GM19395 (cell line): ENCODE measurements at regions not wholly inside any gene's neighbourhood (a gene's known extent, or its start where the extent isn't known, plus 50 kb on each side); places are given as distances from the start of the nearest gene placed in this dataset.

Experiments used
- ATAC-seq: cut with Tn5 transposase; IDR thresholded peaks from one replicate; pipeline ENCODE4 v1.9.1; 2021; ENCODE audit warnings: mild to moderate bottlenecking, moderate library complexity; ENCODE audit not compliant: unreplicated experiment

DNA sequence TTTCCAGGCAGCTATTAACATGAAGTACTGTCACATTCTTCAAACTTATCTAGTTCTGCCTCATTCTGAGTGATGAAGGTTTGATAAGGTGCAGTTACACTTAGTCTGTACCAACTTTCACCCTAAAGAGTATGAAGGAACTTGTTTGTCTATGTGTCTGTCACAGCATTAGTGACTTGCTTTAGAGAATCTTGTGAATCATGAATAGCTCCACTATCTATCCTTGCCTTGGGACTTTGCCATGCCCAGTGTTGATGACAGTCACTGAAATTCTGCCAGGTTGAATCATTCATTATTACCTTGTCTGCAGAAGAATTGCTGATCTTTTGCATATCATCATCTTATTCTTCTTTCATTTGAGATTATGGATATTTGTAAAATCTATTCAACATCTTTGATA, 50.9 kb upstream of the A1CF start:
- no peak for ATAC-seq

DNA sequence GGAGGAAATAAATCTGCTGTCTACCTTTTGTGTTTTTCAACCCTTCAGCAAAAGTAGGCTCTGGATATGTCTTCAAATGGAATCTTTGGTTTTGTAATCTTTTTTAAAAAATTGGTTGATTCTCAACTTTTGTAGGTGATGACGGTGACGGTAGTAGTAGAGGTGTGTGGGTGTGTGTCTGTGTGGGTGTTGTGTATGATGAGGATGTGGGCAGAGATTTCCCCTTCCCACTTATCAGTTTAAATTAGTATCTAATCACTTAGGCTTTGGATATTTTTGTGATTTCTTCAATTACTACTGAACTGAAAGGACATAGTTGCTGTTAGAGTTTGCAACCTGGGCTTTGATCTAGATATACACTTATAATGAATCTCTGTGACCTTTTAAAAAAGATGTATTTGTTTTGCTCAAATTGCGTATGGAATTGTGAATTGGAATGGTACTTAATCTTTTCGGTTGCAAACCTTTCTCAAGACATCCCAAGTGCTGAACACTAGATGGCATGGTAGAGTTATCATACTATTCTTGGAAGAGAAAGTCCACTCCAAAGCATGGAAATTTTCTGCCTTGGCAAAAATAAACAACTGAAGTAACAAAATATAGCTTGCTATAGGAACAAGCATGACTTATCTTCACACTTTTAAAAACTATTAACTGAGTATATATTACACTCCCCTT, 51.9 kb upstream of the A1CF start:
- ATAC-seq: no peak

DNA sequence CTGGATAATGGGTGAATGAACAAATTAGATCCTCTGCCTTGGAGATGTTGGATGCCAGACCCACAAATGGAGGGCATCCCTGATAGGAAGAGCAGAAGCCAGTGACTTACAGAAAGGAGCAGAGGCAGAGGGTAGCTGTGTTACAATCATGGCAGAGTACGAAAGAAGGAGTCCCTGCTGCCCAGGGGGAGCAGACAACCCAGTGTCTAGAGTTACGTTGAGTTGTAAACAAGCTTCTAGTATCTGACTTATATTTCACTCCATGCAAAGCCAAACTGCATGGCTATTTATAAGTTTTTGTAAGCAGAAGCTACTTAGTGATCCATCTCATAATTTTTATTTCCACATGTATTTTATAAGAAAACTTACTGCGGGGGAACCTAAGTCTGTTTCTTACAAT, 56.2 kb upstream of the A1CF start:
- no peak for ATAC-seq

DNA sequence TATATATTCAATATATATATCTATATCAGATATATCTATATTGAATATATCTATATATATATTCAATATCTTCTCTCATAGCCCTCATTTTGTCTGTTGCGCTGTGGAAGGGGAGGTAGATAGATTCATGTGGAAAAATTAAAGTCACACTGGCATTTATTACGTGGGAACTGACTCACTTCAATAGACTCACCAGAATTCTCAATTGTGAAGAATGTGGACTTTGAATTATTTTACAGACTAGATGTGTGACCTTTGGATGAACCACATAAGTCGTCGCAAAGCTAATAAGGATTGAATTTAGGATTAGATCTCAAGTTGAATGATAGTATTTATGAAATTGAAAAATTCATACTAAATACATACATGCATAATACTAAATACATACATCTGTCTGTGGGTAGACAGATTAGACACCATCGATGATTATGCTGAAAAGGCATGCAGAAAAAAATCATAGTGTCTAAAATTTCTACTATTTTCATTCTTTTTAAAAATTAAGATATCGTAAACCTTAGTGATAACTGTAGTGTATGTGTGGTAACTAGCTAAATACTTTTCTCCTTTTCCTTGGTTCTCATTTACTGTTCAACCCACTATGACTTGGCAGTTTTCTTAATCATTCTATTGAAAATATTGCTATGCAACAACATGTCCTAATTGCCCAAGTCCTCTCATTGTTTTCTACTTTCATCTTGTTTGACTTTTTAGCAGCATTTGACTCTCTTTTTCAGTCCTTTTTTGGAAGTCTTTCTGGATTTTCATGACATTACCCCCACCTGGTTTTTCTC, 61.8 kb upstream of the A1CF start:
- no peak for ATAC-seq

DNA sequence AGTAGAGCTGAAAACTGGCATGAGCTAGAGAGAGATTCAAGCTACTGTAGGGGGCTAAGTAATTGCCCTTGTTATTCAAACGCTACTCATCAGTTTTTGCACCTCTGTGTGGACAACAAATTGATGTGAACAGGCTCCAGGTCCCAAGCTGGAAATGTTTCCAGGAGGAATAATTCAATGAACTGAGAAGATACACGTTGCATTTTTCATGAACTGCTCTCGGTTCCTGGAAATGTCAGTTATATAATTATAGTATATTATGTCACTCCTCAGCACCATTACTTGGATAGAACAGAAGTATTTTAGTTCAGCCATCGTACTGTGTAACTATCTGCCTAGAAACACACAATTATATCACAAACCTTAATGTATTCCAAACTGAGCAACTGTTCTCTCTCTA, 65.9 kb upstream of the A1CF start:
- no peak for ATAC-seq

DNA sequence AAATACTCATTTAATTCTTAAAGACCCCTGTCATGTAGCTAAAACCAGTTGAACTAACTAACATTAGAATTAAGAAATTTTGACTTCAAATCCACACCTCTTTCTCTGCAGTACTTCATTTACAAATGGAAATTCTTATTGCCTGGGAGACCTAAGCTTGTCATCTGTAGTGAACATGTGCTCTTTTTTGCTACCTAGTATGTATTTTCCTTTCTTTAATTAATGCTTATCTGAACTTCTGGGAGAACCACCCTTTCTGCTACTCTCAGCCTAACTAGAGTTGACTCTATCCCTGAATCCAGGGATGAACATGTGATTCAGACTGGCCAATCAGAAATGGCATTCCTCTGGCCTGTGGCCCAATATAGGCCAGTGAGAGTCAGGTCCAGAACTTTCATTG, 75.9 kb upstream of the A1CF start:
- no peak for ATAC-seq

DNA sequence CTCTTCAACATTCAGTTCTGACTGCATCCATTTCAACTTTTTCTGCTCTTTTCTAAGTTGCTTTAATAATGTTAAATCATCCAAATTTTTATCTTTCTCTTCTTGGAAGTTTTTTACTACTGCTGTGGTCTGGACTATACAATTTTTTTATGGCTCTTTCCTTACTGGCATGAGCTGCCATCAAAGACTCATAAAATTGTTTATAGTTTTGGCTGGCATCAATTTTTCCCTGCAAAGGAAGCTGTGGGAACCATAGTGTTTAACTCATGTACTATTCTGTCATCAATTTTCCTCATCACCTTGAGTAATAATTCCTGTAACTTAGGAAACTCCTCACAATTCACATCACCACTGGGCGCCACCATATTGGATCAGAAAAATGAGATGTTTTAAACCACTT, 77.6 kb upstream of the A1CF start:
- ATAC-seq: no peak

DNA sequence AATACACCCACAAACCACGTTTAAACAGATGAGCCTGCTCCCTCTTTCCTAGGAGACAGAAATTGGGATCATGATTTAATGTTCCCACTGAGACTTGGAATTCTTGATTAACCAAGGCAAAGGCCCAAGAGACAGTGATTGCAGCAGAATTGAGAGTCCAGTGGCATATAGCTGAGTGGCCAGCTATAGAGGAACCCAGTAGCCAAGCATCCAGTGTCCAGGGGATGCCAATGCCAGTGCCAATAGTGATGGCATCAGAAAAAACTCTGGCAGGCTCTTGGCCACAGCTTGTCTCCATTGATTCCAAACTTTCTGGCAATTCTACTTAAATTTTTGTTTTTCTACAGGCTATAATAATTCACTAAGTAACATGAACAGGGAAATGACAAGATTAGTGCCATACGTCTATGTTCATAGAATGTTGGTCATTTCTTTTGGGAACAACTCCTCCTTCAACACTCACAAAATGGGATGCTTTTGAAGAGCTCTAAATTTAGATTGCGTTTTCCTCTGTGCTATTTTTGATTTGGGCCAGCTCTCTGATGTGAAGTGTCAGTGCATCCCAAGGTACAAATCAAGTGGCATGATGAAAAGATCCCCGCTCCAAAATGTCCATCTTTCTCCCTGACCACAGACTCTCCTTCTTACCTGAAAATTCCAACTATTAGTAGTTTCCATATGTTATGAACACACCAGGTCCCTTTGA, 83.1 kb upstream of the A1CF start:
- no peak for ATAC-seq

DNA sequence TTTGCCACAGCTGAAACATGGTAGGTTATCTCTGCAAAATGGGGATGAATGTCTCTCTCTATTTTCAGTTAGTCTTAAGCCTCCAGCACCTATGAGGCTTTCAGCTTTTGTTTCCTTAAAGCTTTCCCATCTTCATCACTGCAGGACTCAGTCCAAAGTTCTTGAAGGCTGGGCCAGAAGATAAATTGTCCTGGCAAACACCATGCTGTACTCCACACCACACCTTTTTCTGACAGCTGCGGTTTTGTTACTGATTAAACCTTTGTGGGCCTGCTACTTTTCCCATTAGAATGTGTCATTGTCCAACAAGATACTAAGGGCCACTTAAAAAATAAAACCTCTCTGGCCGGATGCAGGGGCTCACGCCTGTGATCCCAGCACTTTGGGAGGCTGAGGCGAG, 87.2 kb upstream of the A1CF start:
- no peak for ATAC-seq

DNA sequence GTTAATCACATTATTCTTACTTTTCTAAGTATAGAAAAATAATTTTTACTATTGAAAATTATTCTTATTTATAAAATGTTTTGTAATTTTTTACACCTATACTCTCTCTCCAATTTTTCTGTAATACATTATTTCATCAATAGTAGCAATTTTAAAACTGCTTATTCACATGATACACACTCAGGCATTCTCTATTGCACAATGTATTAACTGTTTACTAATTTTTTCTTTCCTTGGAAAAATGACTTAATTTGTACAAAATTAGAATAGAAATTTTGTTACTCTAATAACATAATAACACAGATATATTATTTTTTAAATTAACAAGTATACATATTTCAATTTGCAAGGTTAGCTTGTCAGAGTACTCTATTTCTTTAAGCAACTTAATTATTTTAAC, 92.9 kb upstream of the PRKG1 start:
- ATAC-seq: no peak

DNA sequence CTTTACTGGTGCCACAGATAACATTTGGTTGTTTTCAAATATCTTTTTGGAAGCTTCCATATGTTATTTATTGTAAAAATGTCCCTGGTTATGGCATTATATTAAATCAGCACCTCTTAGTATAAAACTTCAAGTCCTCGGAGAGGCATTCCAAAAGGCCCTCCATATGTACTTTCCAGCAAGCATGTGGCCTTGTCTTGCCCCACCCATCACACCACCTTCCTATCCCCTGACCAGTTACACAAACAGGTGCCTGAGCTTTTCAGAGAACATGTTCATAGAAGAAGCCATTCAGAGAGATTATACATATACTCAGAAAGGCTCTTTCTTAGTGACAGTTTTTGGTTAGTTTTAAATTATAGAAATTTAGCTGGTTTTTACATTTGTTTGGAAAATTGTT, 92.4 kb upstream of the PRKG1 start:
- no peak for ATAC-seq

DNA sequence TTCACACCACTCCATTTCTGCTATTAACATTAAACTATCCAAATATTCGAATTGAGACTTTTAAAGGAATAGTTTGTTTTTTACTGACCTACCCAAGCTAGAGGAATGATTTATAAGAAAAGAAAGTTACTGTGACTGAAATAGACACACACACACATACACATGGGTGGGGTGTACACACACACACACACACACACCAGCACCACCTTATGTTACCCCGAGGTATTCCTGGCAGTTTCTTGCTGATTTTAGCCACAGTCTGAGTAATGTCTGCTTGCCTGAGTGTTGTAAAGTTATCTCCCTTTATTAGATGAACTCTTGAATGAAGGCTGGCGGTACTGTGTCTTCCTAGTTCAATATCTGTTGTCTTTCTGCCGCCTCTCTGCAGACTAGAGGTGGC, 91.3 kb upstream of the PRKG1 start:
- ATAC-seq: no peak

DNA sequence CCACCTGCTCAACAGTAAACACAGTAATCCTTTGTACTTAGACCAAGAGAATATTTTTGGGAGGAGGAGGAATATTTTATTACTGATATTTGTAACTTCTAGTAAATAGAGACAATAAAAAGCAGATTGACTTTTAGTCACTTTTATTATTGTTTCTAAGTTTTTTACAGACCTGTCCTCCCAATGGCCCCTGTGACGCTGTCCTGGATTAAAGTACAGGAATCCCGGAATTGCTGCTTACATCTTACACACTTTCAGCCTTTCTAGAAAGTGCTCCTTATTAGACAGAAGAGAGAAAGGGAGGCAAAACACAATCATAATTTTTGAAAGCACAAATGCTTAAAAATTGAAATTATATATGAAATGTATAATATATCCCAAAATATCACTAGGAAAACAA, 86.4 kb upstream of the PRKG1 start:
- ATAC-seq: no peak

DNA sequence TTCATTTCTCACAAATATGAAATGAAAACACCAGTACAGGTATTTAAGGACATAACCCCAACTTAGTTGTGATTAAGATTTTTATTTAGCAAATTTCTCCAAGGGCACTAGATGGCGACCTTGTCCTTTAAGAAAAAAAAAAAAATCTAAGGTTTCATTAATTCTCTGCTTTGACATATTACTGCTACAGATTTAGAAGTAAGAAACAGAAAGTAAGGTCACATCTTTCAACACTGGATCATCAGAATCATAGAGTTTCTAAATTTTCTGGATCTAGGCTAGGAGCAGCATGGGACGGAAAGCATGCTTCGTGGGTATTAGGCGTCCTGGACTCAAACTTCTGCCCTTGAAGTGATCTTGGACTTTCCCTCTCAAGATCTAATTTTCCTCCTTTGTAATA, 85.5 kb upstream of the PRKG1 start:
- no peak for ATAC-seq

DNA sequence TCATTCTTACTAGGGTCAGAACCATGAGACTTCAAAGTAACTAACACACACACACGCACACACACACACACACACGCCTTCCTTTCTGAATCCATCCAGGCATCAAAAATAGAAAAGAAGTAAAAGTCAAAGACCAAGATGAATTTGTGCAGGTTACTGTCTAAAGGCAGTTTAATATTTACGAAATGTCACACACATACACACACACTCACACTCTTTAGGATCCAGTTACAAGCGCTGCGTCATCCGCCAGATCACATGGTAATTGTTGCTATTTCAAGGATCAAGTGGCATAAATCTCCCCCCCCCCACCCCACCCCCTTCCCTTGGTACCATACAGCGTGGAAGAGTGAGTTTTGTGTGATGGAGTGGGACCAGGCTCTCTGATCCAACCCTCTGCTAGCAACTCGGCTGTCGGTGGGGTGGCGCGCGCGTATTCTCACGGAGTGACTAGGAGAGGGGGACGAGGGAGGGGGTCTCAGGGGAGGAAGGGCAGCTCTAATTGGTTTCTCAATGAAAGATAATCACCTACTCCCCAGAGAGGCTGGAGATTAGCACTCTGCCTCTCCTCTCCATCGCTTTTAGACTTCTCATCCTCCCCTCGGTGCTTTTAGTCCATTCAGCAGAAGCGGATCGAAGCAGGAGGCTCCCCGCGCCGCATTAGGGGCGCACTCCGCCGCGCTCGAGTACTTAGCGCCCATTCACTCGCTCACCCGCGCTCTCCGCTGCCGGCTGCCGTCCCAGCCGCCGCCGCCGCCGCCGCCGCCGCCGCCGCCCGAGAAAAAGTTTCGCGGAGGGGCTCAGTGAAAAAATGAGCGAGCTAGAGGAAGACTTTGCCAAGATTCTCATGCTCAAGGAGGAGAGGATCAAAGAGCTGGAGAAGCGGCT, 83.5 kb upstream of the PRKG1 start:
- ATAC-seq: no peak

DNA sequence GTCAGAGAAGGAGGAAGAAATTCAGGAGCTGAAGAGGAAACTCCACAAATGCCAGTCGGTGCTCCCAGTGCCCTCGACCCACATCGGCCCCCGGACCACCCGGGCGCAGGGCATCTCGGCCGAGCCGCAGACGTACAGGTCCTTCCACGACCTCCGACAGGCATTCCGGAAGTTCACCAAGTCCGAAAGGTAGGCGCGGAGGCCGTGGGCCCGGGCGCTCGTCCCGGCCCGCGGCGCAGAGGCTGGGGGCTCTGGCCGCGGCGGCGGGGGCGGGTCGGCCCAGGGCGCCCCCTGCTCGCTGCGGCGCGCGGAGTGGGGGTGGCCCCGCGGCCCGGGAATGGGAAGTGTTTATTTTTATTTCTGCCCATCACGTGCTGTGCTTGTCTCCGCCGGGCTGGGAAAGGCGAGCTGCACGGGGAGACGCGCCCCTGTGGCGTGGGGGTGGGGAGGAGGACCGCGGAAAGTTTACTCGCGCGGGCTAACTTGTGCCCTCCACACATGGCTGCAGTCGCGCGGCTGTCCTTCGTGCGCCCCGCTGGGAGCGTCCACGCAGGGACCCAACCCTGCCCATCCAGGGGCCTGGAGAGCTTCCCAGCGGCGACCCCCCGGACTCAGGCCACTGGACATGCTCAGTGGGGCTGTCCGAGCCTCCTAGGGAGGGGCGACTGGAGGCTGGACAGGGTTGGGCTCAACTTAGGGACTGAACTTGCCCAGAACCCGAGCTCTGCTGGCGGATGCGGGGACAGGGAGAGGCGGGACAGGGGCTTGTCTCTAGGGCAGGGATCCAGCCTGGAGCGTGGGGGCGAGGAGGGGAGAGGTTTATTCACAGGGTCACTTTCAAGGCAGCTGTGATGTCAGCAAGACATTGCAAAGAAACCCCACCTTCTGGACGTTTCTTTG, 82.6 kb upstream of the PRKG1 start:
- ATAC-seq: no peak

DNA sequence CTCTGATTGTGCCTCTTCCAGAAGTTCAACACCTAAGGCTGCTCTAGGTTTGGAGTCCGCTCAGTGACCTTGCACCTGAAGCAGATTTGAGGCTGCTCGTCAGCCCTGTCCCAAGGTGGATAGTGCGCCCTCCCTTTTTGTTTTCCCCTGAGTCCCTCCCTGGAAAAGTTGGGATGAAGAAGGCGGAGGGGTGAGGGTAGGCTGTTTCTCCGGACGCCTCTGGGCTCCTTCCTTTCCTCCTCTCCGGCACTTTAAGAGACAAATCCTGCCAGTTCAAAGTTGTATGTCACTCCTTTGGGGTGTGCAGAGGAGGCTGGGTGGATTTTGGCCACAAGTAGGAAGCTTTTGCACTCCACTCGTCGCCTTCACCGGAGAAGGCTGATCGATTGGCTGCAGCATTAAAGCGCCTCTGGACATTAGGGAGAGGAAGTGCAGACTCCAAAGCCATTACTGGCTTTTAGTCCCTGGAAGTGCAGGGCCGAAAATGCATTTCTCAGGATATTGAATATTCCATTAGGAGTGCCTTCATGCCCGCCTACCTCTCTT, 81.9 kb upstream of the PRKG1 start:
- no peak for ATAC-seq

DNA sequence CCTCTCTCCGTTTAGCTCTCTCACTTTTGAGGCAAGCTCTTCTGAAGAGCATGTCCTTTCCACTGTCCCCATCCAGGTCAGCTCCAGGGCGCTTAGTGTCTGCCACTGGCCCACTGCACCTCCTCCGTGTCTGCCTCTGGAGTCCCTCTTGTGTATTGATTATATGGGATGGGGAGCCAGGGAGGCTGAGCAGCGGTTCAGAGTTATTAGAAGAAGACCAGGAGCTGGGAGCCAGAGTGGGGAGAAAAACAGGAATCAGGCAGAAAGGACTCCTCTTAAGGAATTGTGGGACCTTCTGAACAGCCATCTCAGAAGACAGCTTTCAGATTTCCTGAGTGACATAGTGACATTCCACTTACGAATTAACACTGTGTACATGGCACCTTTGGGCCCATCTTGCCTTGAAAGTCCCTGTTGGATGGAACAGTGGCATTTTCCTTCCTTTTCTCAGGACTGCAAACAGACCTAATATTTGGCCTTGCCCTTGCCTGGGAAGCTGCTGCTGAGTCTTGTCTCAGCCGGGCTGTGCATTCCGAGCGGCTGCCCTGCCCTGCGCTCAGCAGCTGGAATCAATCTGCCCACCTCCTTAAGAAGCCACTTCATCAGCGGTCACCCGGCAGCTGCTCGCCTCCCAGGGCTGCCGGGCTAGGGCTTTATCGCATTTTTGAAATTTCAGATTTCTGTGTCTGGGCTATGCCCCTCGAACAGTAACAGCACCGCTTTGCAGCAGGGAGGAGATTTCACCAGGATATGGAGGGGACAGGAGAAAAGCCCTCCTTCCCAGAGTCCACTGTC, 81.1 kb upstream of the PRKG1 start:
- no peak for ATAC-seq

DNA sequence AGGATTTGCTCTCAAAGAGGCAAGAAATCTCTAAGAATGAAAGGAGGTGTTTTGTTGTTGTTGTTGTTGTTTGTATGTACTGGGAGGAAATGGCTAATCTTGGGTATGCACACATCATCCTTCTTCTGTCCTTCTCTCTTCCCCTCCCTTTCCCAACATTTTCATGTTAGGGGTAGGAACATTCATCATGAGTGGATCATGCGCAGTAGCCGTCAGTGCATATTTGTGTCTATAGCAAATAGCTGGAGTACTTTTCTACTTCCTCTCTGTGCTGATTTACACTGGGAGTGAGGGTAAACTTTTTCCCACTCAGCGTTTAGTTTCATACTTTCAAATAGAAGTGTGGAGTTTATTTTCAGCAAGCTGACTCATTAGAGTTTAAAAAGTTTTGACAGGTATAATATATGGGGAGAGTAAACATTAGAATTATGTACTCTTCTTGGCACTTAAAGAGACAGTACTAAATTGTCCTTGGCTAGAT, 80.5 kb upstream of the PRKG1 start:
- ATAC-seq: no peak
